Fibroblast of villous mesenchyme (primary cell): ENCODE measurements at regions not wholly inside any gene's neighbourhood (a gene's known extent, or its start where the extent isn't known, plus 50 kb on each side); places are given as distances from the start of the nearest gene placed in this dataset.
A peak's percentile ranks its signal among the peaks of the same experiment; 100 is the strongest.

Experiments used
- DNase-seq: peaks from one replicate; pipeline ENCODE4 v3.0.0-alpha.2; 2010; ENCODE audit warnings: low read depth
- H3K4me3 ChIP-seq: 2 replicates; pipeline ENCODE4 v1.5.1; 2011; ENCODE audit warnings: low read depth, mild to moderate bottlenecking, low read length
- TF ChIP-seq, protein P1 (sequence below): IDR thresholded peaks from 2 replicates; pipeline ENCODE4 v1.5.1; 2012; ENCODE audit warnings: low read depth, mild to moderate bottlenecking, low read length; ENCODE audit not compliant: insufficient read depth

GRCh38 chr14:65153101-65153500 is 50.8 kb upstream of the MAX start:
- no peak overlapping the region for H3K4me3 ChIP-seq
- DNase-seq: peak; percentile 32
- TF ChIP-seq, protein P1, sequence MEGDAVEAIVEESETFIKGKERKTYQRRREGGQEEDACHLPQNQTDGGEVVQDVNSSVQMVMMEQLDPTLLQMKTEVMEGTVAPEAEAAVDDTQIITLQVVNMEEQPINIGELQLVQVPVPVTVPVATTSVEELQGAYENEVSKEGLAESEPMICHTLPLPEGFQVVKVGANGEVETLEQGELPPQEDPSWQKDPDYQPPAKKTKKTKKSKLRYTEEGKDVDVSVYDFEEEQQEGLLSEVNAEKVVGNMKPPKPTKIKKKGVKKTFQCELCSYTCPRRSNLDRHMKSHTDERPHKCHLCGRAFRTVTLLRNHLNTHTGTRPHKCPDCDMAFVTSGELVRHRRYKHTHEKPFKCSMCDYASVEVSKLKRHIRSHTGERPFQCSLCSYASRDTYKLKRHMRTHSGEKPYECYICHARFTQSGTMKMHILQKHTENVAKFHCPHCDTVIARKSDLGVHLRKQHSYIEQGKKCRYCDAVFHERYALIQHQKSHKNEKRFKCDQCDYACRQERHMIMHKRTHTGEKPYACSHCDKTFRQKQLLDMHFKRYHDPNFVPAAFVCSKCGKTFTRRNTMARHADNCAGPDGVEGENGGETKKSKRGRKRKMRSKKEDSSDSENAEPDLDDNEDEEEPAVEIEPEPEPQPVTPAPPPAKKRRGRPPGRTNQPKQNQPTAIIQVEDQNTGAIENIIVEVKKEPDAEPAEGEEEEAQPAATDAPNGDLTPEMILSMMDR: no peak

GRCh38 chr14:65156568-65157366 is 54.5 kb upstream of the MAX start:
- TF ChIP-seq, protein P1: no peak
- H3K4me3 ChIP-seq: peak overlapping the region; percentile 13
- DNase-seq: peak; percentile 78

- no peak for DNase-seq
- TF ChIP-seq, protein P1: no peak
- H3K4me3 ChIP-seq: no peak overlapping the region
These were observed 57.2 kb upstream of the MAX start for GRCh38 chr14:65159281-65160062.

GRCh38 chr14:65160091-65160490 is 57.8 kb upstream of the MAX start:
- H3K4me3 ChIP-seq: no peak overlapping the region
- DNase-seq: no peak
- TF ChIP-seq, protein P1: no peak

GRCh38 chr14:65162031-65162430 is 59.7 kb upstream of the MAX start:
- no peak for DNase-seq
- TF ChIP-seq, protein P1: no peak
- no peak overlapping the region for H3K4me3 ChIP-seq

GRCh38 chr14:65164068-65164824 is 61.9 kb upstream of the MAX start:
- TF ChIP-seq, protein P1: peak; percentile 70
- peak; percentile 63 for DNase-seq
- H3K4me3 ChIP-seq: no peak overlapping the region
